ENCODE measurements at regions not wholly inside any gene's neighbourhood (a gene's known extent, or its start where the extent isn't known, plus 50 kb on each side); places are given as distances from the start of the nearest gene placed in this dataset.

DNA sequence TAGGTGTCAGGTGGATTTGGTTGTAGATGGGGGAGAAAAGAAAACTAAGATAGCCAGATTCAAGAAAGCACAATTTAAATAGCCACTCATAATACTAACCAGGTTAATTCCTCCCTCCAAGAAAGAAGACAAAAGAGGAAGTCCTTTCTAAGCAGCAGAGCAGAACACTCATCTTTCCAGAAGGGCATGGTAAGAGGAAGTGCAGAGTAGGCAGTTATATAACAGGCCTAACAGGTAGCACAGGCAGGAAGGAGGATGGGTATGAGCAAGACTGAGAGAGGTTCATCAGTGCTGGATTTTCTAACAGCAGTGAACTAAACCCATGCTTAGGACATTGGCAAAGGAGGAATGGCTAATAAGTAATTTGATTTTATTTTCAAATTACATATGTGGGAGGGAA is 517.5 kb downstream of the PLPP3 start (continued):
- TF ChIP-seq CTBP2 (IDR thresholded peaks at IDR 0.05; ENCODE audit: borderline replicate concordance, insufficient read depth, insufficient read length, low read length): no peak
- TF ChIP-seq TBP (IDR thresholded peaks at IDR 0.05; ENCODE audit: low read depth, low read length): no peak
- no peak for TF ChIP-seq SP1 (IDR thresholded peaks at IDR 0.05; ENCODE audit: low read depth, low read length)
- TF ChIP-seq NANOG (IDR thresholded peaks at IDR 0.05; ENCODE audit: insufficient read depth, low read depth, low read length, poor library complexity, severe bottlenecking): no peak
- TF ChIP-seq SP2 (IDR thresholded peaks at IDR 0.05; ENCODE audit: low read length): no peak
- TF ChIP-seq RNF2 (IDR thresholded peaks at IDR 0.05; ENCODE audit: borderline replicate concordance, low read depth, low read length, missing control alignments, poor library complexity, severe bottlenecking): no peak
